ENCODE measurements at regions not wholly inside any gene's neighbourhood (a gene's known extent, or its start where the extent isn't known, plus 50 kb on each side); places are given as distances from the start of the nearest gene placed in this dataset.

GRCh38 chr18:55090564-55091188 lies 131.4 kb upstream of the CCDC68 start:
- intact Hi-C loops (cut with micrococcal nuclease): loop anchor here (10.0 kb wide), 1 partner anchor 144 kb away; no protein-coding TSS in a partner anchor
- Histone ChIP-seq H3K4me3 (no peak overlapping the region), H3K4me1 (no peaks in the 10 kb centered on the region), H3K27me3 (ENCODE audit: low read depth) (no peaks in the 10 kb centered on the region), H3K27ac (replicated peaks) (no peak overlapping the region), H3K9me3 (replicated peaks) (no peaks in the 10 kb centered on the region), H3K36me3 (no peaks in the 10 kb centered on the region)
- DNase-seq: no peak
- TF ChIP-seq CTCF (IDR thresholded peaks at IDR 0.05; ENCODE audit: borderline replicate concordance): no peak

- DNase-seq: no peak
- Histone ChIP-seq H3K27ac (replicated peaks) (no peak overlapping the region), H3K4me3 (no peak overlapping the region), H3K4me1 (no peaks in the 10 kb centered on the region), H3K27me3 (ENCODE audit: low read depth) (no peaks in the 10 kb centered on the region), H3K9me3 (replicated peaks) (no peaks in the 10 kb centered on the region), H3K36me3 (no peaks in the 10 kb centered on the region)
- TF ChIP-seq CTCF (IDR thresholded peaks at IDR 0.05; ENCODE audit: borderline replicate concordance): no peak
- intact Hi-C loops (cut with micrococcal nuclease): loop anchor here (10.0 kb wide), 1 partner anchor 145 kb away; no protein-coding TSS in a partner anchor
Measured at GRCh38 chr18:55089610-55090009, 130.3 kb upstream of the CCDC68 start.

- Histone ChIP-seq H3K4me1 (no peaks in the 10 kb centered on the region), H3K27ac (replicated peaks) (no peak overlapping the region), H3K27me3 (ENCODE audit: low read depth) (no peaks in the 10 kb centered on the region), H3K9me3 (replicated peaks) (no peaks in the 10 kb centered on the region), H3K4me3 (no peak overlapping the region), H3K36me3 (no peaks in the 10 kb centered on the region)
- intact Hi-C loops (cut with micrococcal nuclease): no loop called here
- no peak for TF ChIP-seq CTCF (IDR thresholded peaks at IDR 0.05; ENCODE audit: borderline replicate concordance)
- no peak for DNase-seq
Measured at GRCh38 chr18:55088561-55088960, 129.3 kb upstream of the CCDC68 start.

GRCh38 chr18:55088000-55088401 lies 128.7 kb upstream of the CCDC68 start:
- H3K9me3 ChIP-seq (replicated peaks): no peaks in the 10 kb centered on the region
- no peaks in the 10 kb centered on the region for H3K36me3 ChIP-seq
- no peaks in the 10 kb centered on the region for H3K4me1 ChIP-seq
- no peak overlapping the region for H3K4me3 ChIP-seq
- no peak overlapping the region for H3K27ac ChIP-seq (replicated peaks)
- no peak for TF ChIP-seq CTCF (IDR thresholded peaks at IDR 0.05; ENCODE audit: borderline replicate concordance)
- intact Hi-C loops (cut with micrococcal nuclease): no loop called here
- H3K27me3 ChIP-seq (ENCODE audit: low read depth): no peaks in the 10 kb centered on the region
- no peak for DNase-seq

GRCh38 chr18:55086906-55087305 lies 127.6 kb upstream of the CCDC68 start:
- TF ChIP-seq CTCF (IDR thresholded peaks at IDR 0.05; ENCODE audit: borderline replicate concordance): no peak
- H3K9me3 ChIP-seq (replicated peaks): no peaks in the 10 kb centered on the region
- H3K4me3 ChIP-seq: no peak overlapping the region
- no peaks in the 10 kb centered on the region for H3K4me1 ChIP-seq
- DNase-seq: no peak
- intact Hi-C loops (cut with micrococcal nuclease): no loop called here
- no peaks in the 10 kb centered on the region for H3K36me3 ChIP-seq
- H3K27ac ChIP-seq (replicated peaks): no peak overlapping the region
- H3K27me3 ChIP-seq (ENCODE audit: low read depth): no peaks in the 10 kb centered on the region
